PC-3 (cell line): ENCODE measurements at regions not wholly inside any gene's neighbourhood (a gene's known extent, or its start where the extent isn't known, plus 50 kb on each side); places are given as distances from the start of the nearest gene placed in this dataset.
"Not testable (repeated sequence)": the region's sequence is repeated elsewhere in the genome, so short reads cannot be mapped to it uniquely, and the experiment has no call there.

Source experiments
- ATAC-seq: fragments of 200-7000 bp; cut with Tn5 transposase; 2 replicates; pipeline ENCODE4 v1.9.1; 2020; ENCODE audit warnings: mild to moderate bottlenecking, moderate library complexity
- BruUV-seq: library from RNA; stranded (reverse); fragments of 400-500 nt; replicated peaks from 2 replicates; lab custom pipeline; 2021; lab: Mats Ljungman, UMichigan
- CTCF ChIA-PET: fragments of 300-600 bp; sonication (Branson Sonifier 250); formaldehyde crosslinking; loops from one replicate; lab custom pipeline; 2022; ENCODE audit warnings: antibody characterized with exemption; lab: Charles Lee
- POLR2A ChIA-PET: fragments of 300-600 bp; sonication (Branson Sonifier 250); formaldehyde crosslinking; loops from one replicate; lab custom pipeline; 2022; ENCODE audit warnings: antibody characterized with exemption; ENCODE audit not compliant: unreplicated experiment; lab: Charles Lee
- DNase-seq: peaks from one replicate; pipeline ENCODE4 v3.0.0-alpha.2; 2015
- H2AFZ ChIP-seq: fragments of 300-600 bp; sonication (generic); 2 replicates; pipeline ENCODE4 v1.6.0; 2016; ENCODE audit warnings: antibody characterized with exemption, low read length
- H3F3A ChIP-seq: fragments of 300-600 bp; sonication (generic); one replicate; pipeline ENCODE4 v1.6.0; 2017; ENCODE audit warnings: antibody characterized with exemption, low read length, control low read depth, mild to moderate bottlenecking; ENCODE audit not compliant: unreplicated experiment
- H3K27ac ChIP-seq: fragments of 300-600 bp; sonication (generic); 2 replicates; pipeline ENCODE4 v1.5.1; 2016; ENCODE audit warnings: mild to moderate bottlenecking, low read length
- H3K27me3 ChIP-seq: fragments of 300-600 bp; sonication (generic); 2 replicates; pipeline ENCODE4 v1.6.1; 2016; ENCODE audit warnings: low read length, mixed read lengths
- H3K36me3 ChIP-seq: fragments of 300-600 bp; sonication (generic); 2 replicates; pipeline ENCODE4 v1.6.1; 2016; ENCODE audit warnings: low read depth, mixed run types, low read length, mixed read lengths
- H3K4me1 ChIP-seq: fragments of 300-600 bp; sonication (generic); 2 replicates; pipeline ENCODE4 v1.5.1; 2016; ENCODE audit warnings: low read length; ENCODE audit not compliant: insufficient read depth
- H3K4me2 ChIP-seq: fragments of 300-600 bp; sonication (generic); 2 replicates; pipeline ENCODE4 v1.6.0; 2016; ENCODE audit warnings: low read length
- H3K4me3 ChIP-seq: fragments of 300-600 bp; sonication (generic); 2 replicates; pipeline ENCODE4 v1.5.1; 2016; ENCODE audit warnings: mild to moderate bottlenecking, low read length, mixed read lengths
- H3K79me2 ChIP-seq: fragments of 300-600 bp; sonication (generic); 2 replicates; pipeline ENCODE4 v1.6.1; 2017; ENCODE audit warnings: low read length, mixed read lengths
- H3K9ac ChIP-seq: fragments of 300-600 bp; sonication (generic); 2 replicates; pipeline ENCODE4 v1.6.0; 2016; ENCODE audit warnings: mild to moderate bottlenecking, low read length
- H3K9me2 ChIP-seq: fragments of 300-600 bp; sonication (generic); replicated peaks from 2 replicates; pipeline ENCODE4 v1.6.1; 2016; ENCODE audit warnings: mixed run types, low read length, mixed read lengths
- H3K9me3 ChIP-seq: fragments of 300-600 bp; sonication (generic); 2 replicates; pipeline ENCODE4 v1.6.1; 2016; ENCODE audit warnings: low read length, mixed read lengths
- H4K20me1 ChIP-seq: fragments of 300-600 bp; sonication (generic); 2 replicates; pipeline ENCODE4 v1.6.1; 2016; ENCODE audit warnings: low read length, mixed read lengths
- intact Hi-C: fragments of 100-400 bp; cut with micrococcal nuclease; formaldehyde crosslinking; loops from 2 replicates; pipeline ENCODE4 v1.9.0; 2023

DNA sequence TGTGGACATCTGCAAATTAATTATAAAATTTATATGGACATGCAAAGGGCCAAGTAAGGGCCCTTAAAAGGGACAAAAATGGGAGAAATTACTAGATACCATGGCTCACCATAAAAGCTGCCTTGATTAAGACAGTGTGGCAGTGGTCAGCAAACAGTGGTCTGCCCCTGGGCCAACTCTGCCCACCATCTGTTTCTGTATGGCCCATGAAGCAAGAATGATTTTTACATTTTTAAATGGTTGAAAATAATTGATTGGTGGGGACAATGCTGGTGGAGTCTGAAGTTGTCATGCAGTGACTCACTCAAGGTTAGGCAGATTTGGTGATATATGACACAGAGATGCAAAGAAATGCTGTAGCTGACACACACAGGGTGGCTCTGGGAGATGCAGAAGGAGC lies 143.2 kb upstream of the PRDM7 start:
- BruUV-seq, H3K27ac ChIP-seq, H3K36me3 ChIP-seq, H3K9ac ChIP-seq, H3K9me3 ChIP-seq, POLR2A ChIA-PET, H3F3A ChIP-seq, H3K4me2 ChIP-seq, CTCF ChIA-PET, intact Hi-C loops, H3K27me3 ChIP-seq, H3K4me1 ChIP-seq, H3K79me2 ChIP-seq, H3K9me2 ChIP-seq, H4K20me1 ChIP-seq, DNase-seq, H2AFZ ChIP-seq, H3K4me3 ChIP-seq, ATAC-seq: not testable (repeated sequence)

DNA sequence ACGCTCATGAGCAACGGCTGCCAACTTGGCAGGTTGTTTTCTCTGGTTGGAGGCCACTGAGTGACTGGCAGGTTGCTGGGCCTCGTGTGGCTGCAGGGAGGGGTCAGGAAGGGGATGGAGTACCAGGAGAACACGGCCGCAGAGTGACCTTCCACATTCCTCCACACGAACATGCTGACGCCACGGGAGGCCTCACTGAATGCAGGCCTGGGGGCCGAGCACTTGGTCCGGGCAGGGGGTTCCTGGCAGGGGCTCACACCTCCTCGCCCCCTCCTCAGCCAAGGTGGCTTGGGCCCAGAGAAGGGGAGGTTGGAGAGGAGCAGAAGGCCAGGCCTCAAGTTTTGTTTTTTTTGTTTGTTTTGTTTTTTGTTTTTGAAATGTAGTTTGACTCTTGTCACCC lies 98.5 kb upstream of the PRDM7 start:
- H3K36me3 ChIP-seq, ATAC-seq, DNase-seq, H3K9me2 ChIP-seq, H4K20me1 ChIP-seq, H3K27ac ChIP-seq, H3K4me1 ChIP-seq, H3K9ac ChIP-seq, H3K4me2 ChIP-seq, CTCF ChIA-PET, H3F3A ChIP-seq, BruUV-seq, H3K9me3 ChIP-seq, POLR2A ChIA-PET, H3K79me2 ChIP-seq, H3K27me3 ChIP-seq, H3K4me3 ChIP-seq, intact Hi-C loops, H2AFZ ChIP-seq: not testable (repeated sequence)

DNA sequence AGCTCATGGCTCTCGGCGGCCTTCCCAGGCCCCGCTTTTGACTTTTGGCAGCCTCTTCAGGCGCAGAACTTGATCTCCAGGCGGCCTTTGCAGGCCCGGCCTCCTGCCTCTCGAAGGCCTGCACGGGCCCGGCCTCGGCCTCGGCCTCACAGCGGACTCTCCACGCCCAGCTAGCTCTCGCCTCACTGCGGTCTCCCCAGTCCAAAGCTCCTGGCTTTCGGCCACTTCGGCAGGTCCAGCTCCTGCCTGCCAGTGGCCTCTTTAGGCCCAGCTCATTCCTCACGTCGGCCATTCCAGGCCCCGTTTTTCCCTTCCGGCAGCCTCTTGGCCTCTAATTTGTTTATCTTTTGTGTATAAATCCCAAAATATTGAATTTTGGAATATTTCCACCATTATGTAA lies 94.5 kb upstream of the PRDM7 start:
- H3K9me2 ChIP-seq, CTCF ChIA-PET, BruUV-seq: not testable (repeated sequence)

DNA sequence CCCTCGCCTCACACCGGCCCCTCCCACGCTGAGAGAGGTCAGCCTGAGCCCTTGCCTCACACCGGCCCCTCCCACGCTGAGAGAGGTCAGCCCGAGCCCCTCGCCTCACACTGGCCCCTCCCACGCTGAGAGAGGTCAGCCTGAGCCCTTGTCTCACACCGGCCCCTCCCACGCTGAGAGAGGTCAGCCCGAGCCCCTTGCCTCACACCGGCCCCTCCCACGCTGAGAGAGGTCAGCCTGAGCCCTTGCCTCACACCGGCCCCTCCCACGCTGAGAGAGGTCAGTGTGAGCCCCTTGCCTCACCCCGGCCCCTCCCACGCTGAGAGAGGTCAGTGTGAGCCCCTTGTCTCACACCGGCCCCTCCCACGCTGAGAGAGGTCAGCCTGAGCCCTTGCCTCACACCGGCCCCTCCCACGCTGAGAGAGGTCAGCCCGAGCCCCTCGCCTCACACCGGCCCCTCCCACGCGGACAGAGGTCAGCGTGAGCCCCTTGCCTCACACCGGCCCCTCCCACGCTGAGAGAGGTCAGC lies 92.1 kb upstream of the PRDM7 start:
- DNase-seq, H3K9me2 ChIP-seq, H3K9me3 ChIP-seq, CTCF ChIA-PET, BruUV-seq, intact Hi-C loops, H3K36me3 ChIP-seq, H2AFZ ChIP-seq, H3K27me3 ChIP-seq, H3F3A ChIP-seq, H3K9ac ChIP-seq, POLR2A ChIA-PET, H3K4me2 ChIP-seq, H3K79me2 ChIP-seq, H3K27ac ChIP-seq, H3K4me3 ChIP-seq, H4K20me1 ChIP-seq, ATAC-seq, H3K4me1 ChIP-seq: not testable (repeated sequence)

More for the DNA sequence above, 94.5 kb upstream of the PRDM7 start:
- ATAC-seq, H3K9me3 ChIP-seq, H3K4me1 ChIP-seq, H3K4me3 ChIP-seq, H3K36me3 ChIP-seq, DNase-seq, H3K27me3 ChIP-seq, H3K9ac ChIP-seq, POLR2A ChIA-PET, H4K20me1 ChIP-seq, H3K27ac ChIP-seq, H3K4me2 ChIP-seq, H2AFZ ChIP-seq, intact Hi-C loops, H3F3A ChIP-seq, H3K79me2 ChIP-seq: not testable (repeated sequence)

DNA sequence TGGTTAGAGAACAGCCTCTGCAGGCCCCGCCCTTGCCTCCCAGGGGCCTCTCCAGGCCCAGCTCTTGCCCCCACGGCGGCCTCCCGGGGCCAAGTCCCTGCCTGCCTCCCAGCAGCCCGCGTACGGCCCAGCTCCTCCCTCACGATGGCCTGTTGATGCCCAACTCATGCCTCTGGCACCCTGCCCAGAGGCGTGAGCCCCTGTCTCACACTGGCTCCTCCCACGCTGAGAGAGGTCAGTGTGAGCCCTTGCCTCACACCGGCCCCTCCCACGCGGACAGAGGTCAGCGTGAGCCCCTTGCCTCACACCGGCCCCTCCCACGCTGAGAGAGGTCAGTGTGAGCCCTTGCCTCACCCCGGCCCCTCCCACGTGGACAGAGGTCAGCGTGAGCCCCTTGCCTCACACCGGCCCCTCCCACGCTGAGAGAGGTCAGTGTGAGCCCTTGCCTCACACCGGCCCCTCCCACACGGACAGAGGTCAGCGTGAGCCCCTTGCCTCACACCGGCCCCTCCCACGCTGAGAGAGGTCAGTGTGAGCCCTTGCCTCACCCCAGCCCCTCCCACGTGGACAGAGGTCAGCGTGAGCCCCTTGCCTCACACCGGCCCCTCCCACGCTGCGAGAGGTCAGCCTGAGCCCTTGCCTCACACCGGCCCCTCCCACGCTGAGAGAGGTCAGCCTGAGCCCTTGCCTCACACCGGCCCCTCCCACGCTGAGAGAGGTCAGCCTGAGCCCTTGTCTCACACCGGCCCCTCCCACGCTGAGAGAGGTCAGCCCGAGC lies 91.4 kb upstream of the PRDM7 start:
- BruUV-seq, result not testable (repeated sequence)

DNA sequence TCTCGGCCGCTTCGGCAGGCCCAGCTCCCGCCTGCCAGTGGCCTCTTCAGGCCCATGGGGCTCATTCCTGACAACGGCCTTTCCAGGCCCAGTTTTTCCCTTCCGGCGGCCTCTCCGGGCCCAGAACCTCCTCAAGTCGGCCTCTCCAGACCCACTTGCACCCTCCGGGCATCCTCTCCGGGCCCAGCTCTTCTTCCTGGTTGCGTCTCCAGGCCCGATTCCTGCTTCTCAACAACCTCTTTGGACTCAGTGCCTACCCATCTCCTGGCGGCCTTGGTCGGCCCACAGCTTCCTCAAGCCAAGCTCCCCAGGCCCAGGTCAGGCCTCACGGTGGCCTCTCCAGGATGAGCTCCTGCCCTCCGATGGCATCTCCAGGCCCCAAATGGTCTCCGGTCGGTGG lies 90.6 kb upstream of the PRDM7 start:
- intact Hi-C loops, DNase-seq, H3K27ac ChIP-seq, H4K20me1 ChIP-seq, H3K9ac ChIP-seq, H3K36me3 ChIP-seq, H3K4me2 ChIP-seq, CTCF ChIA-PET, H2AFZ ChIP-seq, H3F3A ChIP-seq, H3K9me3 ChIP-seq, H3K4me1 ChIP-seq, H3K79me2 ChIP-seq, H3K4me3 ChIP-seq, H3K9me2 ChIP-seq, ATAC-seq, POLR2A ChIA-PET, H3K27me3 ChIP-seq, BruUV-seq: not testable (repeated sequence)

More for the DNA sequence above, 91.4 kb upstream of the PRDM7 start:
- H3K9me3 ChIP-seq, ATAC-seq, DNase-seq, H3K4me1 ChIP-seq, H3K27me3 ChIP-seq, H3K4me3 ChIP-seq, POLR2A ChIA-PET, CTCF ChIA-PET, H2AFZ ChIP-seq, H3K79me2 ChIP-seq, H3F3A ChIP-seq, H3K27ac ChIP-seq, H3K9ac ChIP-seq, H3K9me2 ChIP-seq, H3K4me2 ChIP-seq, H3K36me3 ChIP-seq, H4K20me1 ChIP-seq, intact Hi-C loops: not testable (repeated sequence)
